RWPE2 (cell line): ENCODE measurements at regions not wholly inside any gene's neighbourhood (a gene's known extent, or its start where the extent isn't known, plus 50 kb on each side); places are given as distances from the start of the nearest gene placed in this dataset.

Source experiments
- ATAC-seq: fragments of 200-7000 bp; cut with Tn5 transposase; 3 replicates; pipeline ENCODE4 v1.9.1; 2021; ENCODE audit warnings: low read depth
- DNase-seq: peaks from one replicate; pipeline ENCODE4 v3.0.0-alpha.2; 2020; ENCODE audit warnings: low spot score
- H3K27ac ChIP-seq: fragments of 450-650 bp; 2 replicates; pipeline ENCODE4 v1.5.1; 2017; ENCODE audit warnings: mild to moderate bottlenecking; ENCODE audit not compliant: poor library complexity, severe bottlenecking
- H3K27me3 ChIP-seq: fragments of 250-450 bp; sonication (Bioruptor Pico); 2 replicates; pipeline ENCODE4 v1.5.1; 2021; ENCODE audit warnings: mild to moderate bottlenecking, moderate library complexity; ENCODE audit not compliant: insufficient read depth, poor library complexity, severe bottlenecking
- H3K36me3 ChIP-seq: fragments of 250-450 bp; sonication (Bioruptor Pico); 2 replicates; pipeline ENCODE4 v1.5.1; 2020; ENCODE audit warnings: low read depth, mild to moderate bottlenecking, moderate library complexity
- H3K4me1 ChIP-seq: fragments of 250-450 bp; sonication (Bioruptor Pico); 2 replicates; pipeline ENCODE4 v1.5.1; 2021; ENCODE audit warnings: mild to moderate bottlenecking, moderate library complexity; ENCODE audit not compliant: insufficient read depth, poor library complexity, severe bottlenecking
- H3K4me3 ChIP-seq: fragments of 250-450 bp; sonication (Bioruptor Pico); 2 replicates; pipeline ENCODE4 v1.5.1; 2021; ENCODE audit warnings: mild to moderate bottlenecking, moderate library complexity; ENCODE audit not compliant: severe bottlenecking
- H3K9me3 ChIP-seq: fragments of 250-450 bp; sonication (Bioruptor Pico); 2 replicates; pipeline ENCODE4 v1.5.1; 2021; ENCODE audit warnings: mild to moderate bottlenecking, moderate library complexity; ENCODE audit not compliant: severe bottlenecking
- TF ChIP-seq, protein P1 (sequence below): fragments of 450-650 bp; IDR thresholded peaks from one replicate; pipeline ENCODE4 v1.5.1; 2017; ENCODE audit warnings: mild to moderate bottlenecking, moderate library complexity; ENCODE audit not compliant: poor library complexity, severe bottlenecking

GRCh38 chr2:120580709-120581108 lies 155.0 kb upstream of the GLI2 start:
- Histone ChIP-seq H3K36me3 (no peaks in the 10 kb centered on the region), H3K4me3 (no peak overlapping the region), H3K27me3 (no peaks in the 10 kb centered on the region), H3K9me3 (no peaks in the 10 kb centered on the region), H3K4me1 (no peaks in the 10 kb centered on the region), H3K27ac (no peak overlapping the region)
- no peak for DNase-seq
- TF ChIP-seq, protein P1, sequence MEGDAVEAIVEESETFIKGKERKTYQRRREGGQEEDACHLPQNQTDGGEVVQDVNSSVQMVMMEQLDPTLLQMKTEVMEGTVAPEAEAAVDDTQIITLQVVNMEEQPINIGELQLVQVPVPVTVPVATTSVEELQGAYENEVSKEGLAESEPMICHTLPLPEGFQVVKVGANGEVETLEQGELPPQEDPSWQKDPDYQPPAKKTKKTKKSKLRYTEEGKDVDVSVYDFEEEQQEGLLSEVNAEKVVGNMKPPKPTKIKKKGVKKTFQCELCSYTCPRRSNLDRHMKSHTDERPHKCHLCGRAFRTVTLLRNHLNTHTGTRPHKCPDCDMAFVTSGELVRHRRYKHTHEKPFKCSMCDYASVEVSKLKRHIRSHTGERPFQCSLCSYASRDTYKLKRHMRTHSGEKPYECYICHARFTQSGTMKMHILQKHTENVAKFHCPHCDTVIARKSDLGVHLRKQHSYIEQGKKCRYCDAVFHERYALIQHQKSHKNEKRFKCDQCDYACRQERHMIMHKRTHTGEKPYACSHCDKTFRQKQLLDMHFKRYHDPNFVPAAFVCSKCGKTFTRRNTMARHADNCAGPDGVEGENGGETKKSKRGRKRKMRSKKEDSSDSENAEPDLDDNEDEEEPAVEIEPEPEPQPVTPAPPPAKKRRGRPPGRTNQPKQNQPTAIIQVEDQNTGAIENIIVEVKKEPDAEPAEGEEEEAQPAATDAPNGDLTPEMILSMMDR: no peak
- no peak for ATAC-seq

DNA sequence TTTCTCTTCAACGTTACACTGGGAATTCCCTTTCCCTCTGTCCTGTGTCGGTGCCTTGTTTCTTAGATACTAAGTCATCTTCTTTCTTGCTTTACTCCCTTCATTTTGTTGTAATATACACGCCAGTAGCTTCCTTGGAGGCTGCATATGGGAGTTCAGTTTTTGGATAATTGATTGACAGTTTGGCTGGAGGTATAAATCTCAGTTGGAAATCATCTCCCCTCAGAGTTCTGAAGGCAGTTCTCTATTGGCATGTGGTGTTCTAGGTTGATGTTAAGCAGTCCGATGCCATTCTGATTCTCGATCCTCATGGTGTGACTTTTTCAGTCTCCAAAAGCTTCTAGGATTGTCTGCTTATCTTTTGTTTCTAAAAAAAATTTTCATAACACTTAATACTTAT lies 152.5 kb upstream of the GLI2 start:
- TF ChIP-seq, protein P1: no peak
- H3K9me3 ChIP-seq: no peaks in the 10 kb centered on the region

DNA sequence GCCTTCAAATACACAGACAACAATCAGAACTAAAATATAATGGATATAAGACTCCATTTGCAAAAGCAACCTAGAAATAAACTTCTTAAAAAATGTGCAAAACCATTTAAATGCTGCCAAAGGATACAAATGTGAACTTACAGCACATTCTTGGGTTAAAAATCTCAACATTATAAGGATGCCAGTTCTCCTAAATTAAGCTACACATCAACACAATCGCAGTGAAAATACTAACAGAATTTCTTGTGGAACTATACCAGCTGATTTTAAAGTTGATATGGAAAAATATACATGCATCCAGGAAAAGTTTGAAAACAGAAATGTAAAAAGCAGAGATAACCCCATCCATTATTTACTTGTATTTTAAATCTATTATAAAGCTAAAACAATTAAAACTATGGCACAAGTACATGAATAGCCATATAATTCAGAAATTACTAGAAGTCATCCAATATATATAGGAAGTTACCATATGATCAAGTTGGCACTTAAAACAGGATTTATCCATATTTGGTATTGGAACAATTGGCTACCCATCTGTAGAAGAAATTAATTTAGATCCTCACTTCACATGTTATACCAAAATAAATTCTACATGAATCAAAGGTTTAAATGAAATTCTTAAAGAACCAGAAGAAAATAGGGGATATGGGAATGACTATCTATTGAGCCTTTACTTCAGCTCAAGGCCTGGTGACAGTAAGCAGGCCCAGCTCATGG lies 151.7 kb upstream of the GLI2 start:
- Histone ChIP-seq H3K4me3 (no peak overlapping the region), H3K27ac (no peak overlapping the region), H3K36me3 (no peaks in the 10 kb centered on the region), H3K9me3 (no peaks in the 10 kb centered on the region), H3K27me3 (no peaks in the 10 kb centered on the region), H3K4me1 (no peaks in the 10 kb centered on the region)
- DNase-seq (no peak), ATAC-seq (no peak)
- TF ChIP-seq, protein P1: no peak

More for the DNA sequence above, 152.5 kb upstream of the GLI2 start:
- Histone ChIP-seq H3K27me3 (no peaks in the 10 kb centered on the region), H3K4me3 (no peak overlapping the region), H3K36me3 (no peaks in the 10 kb centered on the region), H3K4me1 (no peaks in the 10 kb centered on the region), H3K27ac (no peak overlapping the region)
- DNase-seq: no peak
- ATAC-seq: no peak

GRCh38 chr2:120586507-120587278 lies 149.0 kb upstream of the GLI2 start:
- Histone ChIP-seq H3K27me3 (no peaks in the 10 kb centered on the region), H3K4me1 (peaks cover 13% of the 10 kb centered on the region), H3K36me3 (no peaks in the 10 kb centered on the region), H3K27ac (no peak overlapping the region), H3K4me3 (no peak overlapping the region), H3K9me3 (no peaks in the 10 kb centered on the region)
- TF ChIP-seq, protein P1: no peak
- DNase-seq: no peak
- ATAC-seq: no peak
